ENCODE measurements at regions not wholly inside any gene's neighbourhood (a gene's known extent, or its start where the extent isn't known, plus 50 kb on each side); places are given as distances from the start of the nearest gene placed in this dataset.
A peak's percentile ranks its signal among the peaks of the same experiment; 100 is the strongest.

DNA sequence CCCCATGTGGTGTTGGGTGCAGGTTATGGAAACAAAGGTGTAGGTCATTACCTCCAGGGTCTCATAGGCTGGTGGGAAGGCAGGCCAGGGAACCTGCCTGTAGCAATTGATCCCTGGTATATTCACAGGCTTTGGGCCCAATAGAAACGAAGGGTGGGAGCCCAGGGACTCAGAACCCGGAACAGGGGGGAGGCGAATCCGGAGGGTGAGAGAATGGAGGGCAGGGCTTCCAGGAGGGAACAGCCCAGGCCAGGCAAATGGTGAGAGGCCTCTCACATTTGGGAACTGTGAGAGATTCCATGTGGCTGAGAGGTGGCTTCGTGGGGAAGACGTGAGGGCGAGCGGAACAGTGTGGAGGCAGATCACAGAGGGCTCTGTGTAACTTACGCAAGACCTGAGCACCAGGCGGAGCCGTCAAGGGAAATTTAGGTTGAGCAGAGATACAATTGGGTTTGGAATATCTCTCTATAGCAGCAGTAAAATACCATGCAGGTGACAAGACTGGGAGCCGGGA, 267.1 kb downstream of the ERMARD start:
- no peaks in the 10 kb centered on the region for H3K9me3 ChIP-seq (ENCODE audit: low read length)
- no peaks in the 10 kb centered on the region for H3K36me3 ChIP-seq (ENCODE audit: insufficient read depth, low read length)
- no peaks in the 10 kb centered on the region for H3K36me3 Mint-ChIP-seq
- H3K27ac ChIP-seq (ENCODE audit: low read depth, low read length) = no peak overlapping the region
- CTCF ChIA-PET = no interaction called here
- H3K4me3 Mint-ChIP-seq = no peak overlapping the region
- H3K4me3 ChIP-seq (ENCODE audit: low read length) = no peak overlapping the region
- no peaks in the 10 kb centered on the region for H3K4me1 ChIP-seq (ENCODE audit: insufficient read depth, low read length)
- no peak overlapping the region for H3K27ac Mint-ChIP-seq
- POLR2A ChIA-PET = no interaction called here
- peaks cover 0 to 25% (median 0%) of the 10 kb centered on the region in 3 donors for H3K4me1 Mint-ChIP-seq
- H3K27me3 ChIP-seq (ENCODE audit: insufficient read depth, low read length, poor library complexity, severe bottlenecking) = no peaks in the 10 kb centered on the region
- no peak for DNase-seq
- no peaks in the 10 kb centered on the region for H3K9me3 Mint-ChIP-seq
- peaks cover 10 to 38% of the 10 kb centered on the region in 2 donors for H3K27me3 Mint-ChIP-seq

- Mint-ChIP-seq H3K36me3 (no peaks in the 10 kb centered on the region), H3K27me3 (peaks cover 10 to 38% of the 10 kb centered on the region in 2 donors), H3K4me3 (no peak overlapping the region), H3K4me1 (peaks cover 0 to 25% (median 0%) of the 10 kb centered on the region in 3 donors), H3K27ac (no peak overlapping the region), H3K9me3 (no peaks in the 10 kb centered on the region)
- POLR2A ChIA-PET = no interaction called here
- no peak overlapping the region for H3K27ac ChIP-seq (ENCODE audit: low read depth, low read length)
- H3K9me3 ChIP-seq (ENCODE audit: low read length) = no peaks in the 10 kb centered on the region
- no peak overlapping the region for H3K4me3 ChIP-seq (ENCODE audit: low read length)
- no peaks in the 10 kb centered on the region for H3K4me1 ChIP-seq (ENCODE audit: insufficient read depth, low read length)
- H3K27me3 ChIP-seq (ENCODE audit: insufficient read depth, low read length, poor library complexity, severe bottlenecking) = no peaks in the 10 kb centered on the region
- CTCF ChIA-PET = no interaction called here
- H3K36me3 ChIP-seq (ENCODE audit: insufficient read depth, low read length) = no peaks in the 10 kb centered on the region
- no peak for DNase-seq
Observed at GRCh38 chr6:170017603-170018320, 266.3 kb downstream of the ERMARD start.

GRCh38 chr6:170013815-170014214, 262.4 kb downstream of the ERMARD start:
- Histone ChIP-seq H3K9me3 (ENCODE audit: low read length) (no peaks in the 10 kb centered on the region), H3K4me3 (ENCODE audit: low read length) (no peak overlapping the region), H3K4me1 (ENCODE audit: insufficient read depth, low read length) (no peaks in the 10 kb centered on the region), H3K27ac (ENCODE audit: low read depth, low read length) (no peak overlapping the region), H3K36me3 (ENCODE audit: insufficient read depth, low read length) (no peaks in the 10 kb centered on the region), H3K27me3 (ENCODE audit: insufficient read depth, low read length, poor library complexity, severe bottlenecking) (no peaks in the 10 kb centered on the region)
- H3K27me3 Mint-ChIP-seq = peaks cover 16 to 27% of the 10 kb centered on the region in 2 donors
- H3K27ac Mint-ChIP-seq = no peak overlapping the region
- DNase-seq = no peak
- no peaks in the 10 kb centered on the region for H3K36me3 Mint-ChIP-seq
- CTCF ChIA-PET = no interaction called here
- H3K4me3 Mint-ChIP-seq = no peak overlapping the region
- POLR2A ChIA-PET = no interaction called here
- H3K9me3 Mint-ChIP-seq = no peaks in the 10 kb centered on the region
- peaks cover 0 to 9% (median 0%) of the 10 kb centered on the region in 3 donors for H3K4me1 Mint-ChIP-seq

GRCh38 chr6:170012037-170012330, 260.6 kb downstream of the ERMARD start:
- ChIA-PET CTCF (no interaction called here), POLR2A (no interaction called here)
- Mint-ChIP-seq H3K4me3 (no peak overlapping the region), H3K27ac (peak overlapping the region in 1 of 8 donors; percentile 22), H3K4me1 (no peaks in the 10 kb centered on the region), H3K36me3 (no peaks in the 10 kb centered on the region), H3K9me3 (no peaks in the 10 kb centered on the region), H3K27me3 (peaks cover 13 to 16% of the 10 kb centered on the region in 2 donors)
- H3K27ac ChIP-seq (ENCODE audit: low read depth, low read length) = no peak overlapping the region
- no peaks in the 10 kb centered on the region for H3K36me3 ChIP-seq (ENCODE audit: insufficient read depth, low read length)
- H3K27me3 ChIP-seq (ENCODE audit: insufficient read depth, low read length, poor library complexity, severe bottlenecking) = no peaks in the 10 kb centered on the region
- no peaks in the 10 kb centered on the region for H3K9me3 ChIP-seq (ENCODE audit: low read length)
- H3K4me3 ChIP-seq (ENCODE audit: low read length) = no peak overlapping the region
- DNase-seq = no peak
- no peaks in the 10 kb centered on the region for H3K4me1 ChIP-seq (ENCODE audit: insufficient read depth, low read length)

GRCh38 chr6:170011204-170012036, 260.0 kb downstream of the ERMARD start:
- DNase-seq = no peak
- CTCF ChIA-PET = no interaction called here
- H3K9me3 Mint-ChIP-seq = no peaks in the 10 kb centered on the region

GRCh38 chr6:170010665-170011203, 259.3 kb downstream of the ERMARD start:
- Histone ChIP-seq H3K27me3 (ENCODE audit: insufficient read depth, low read length, poor library complexity, severe bottlenecking) (no peaks in the 10 kb centered on the region), H3K4me1 (ENCODE audit: insufficient read depth, low read length) (no peaks in the 10 kb centered on the region), H3K9me3 (ENCODE audit: low read length) (no peaks in the 10 kb centered on the region), H3K36me3 (ENCODE audit: insufficient read depth, low read length) (no peaks in the 10 kb centered on the region), H3K4me3 (ENCODE audit: low read length) (no peak overlapping the region), H3K27ac (ENCODE audit: low read depth, low read length) (no peak overlapping the region)
- Mint-ChIP-seq H3K27ac (no peak overlapping the region), H3K4me3 (no peak overlapping the region), H3K4me1 (no peaks in the 10 kb centered on the region), H3K27me3 (peaks cover 10 to 16% of the 10 kb centered on the region in 2 donors), H3K9me3 (no peaks in the 10 kb centered on the region), H3K36me3 (peaks cover 0 to under 1% (median 0%) of the 10 kb centered on the region in 3 donors)
- POLR2A ChIA-PET = no interaction called here
- CTCF ChIA-PET = no interaction called here
- DNase-seq = no peak

More at GRCh38 chr6:170011204-170012036, 260.0 kb downstream of the ERMARD start:
- H3K36me3 ChIP-seq (ENCODE audit: insufficient read depth, low read length) = no peaks in the 10 kb centered on the region
- Mint-ChIP-seq H3K36me3 (no peaks in the 10 kb centered on the region), H3K27ac (peak overlapping the region in 1 of 8 donors; percentile 57), H3K27me3 (peaks cover 13 to 16% of the 10 kb centered on the region in 2 donors), H3K4me1 (no peaks in the 10 kb centered on the region), H3K4me3 (no peak overlapping the region)
- no peaks in the 10 kb centered on the region for H3K9me3 ChIP-seq (ENCODE audit: low read length)
- no peaks in the 10 kb centered on the region for H3K27me3 ChIP-seq (ENCODE audit: insufficient read depth, low read length, poor library complexity, severe bottlenecking)
- H3K4me1 ChIP-seq (ENCODE audit: insufficient read depth, low read length) = no peaks in the 10 kb centered on the region
- H3K27ac ChIP-seq (ENCODE audit: low read depth, low read length) = no peak overlapping the region
- POLR2A ChIA-PET = no interaction called here
- H3K4me3 ChIP-seq (ENCODE audit: low read length) = no peak overlapping the region

DNA sequence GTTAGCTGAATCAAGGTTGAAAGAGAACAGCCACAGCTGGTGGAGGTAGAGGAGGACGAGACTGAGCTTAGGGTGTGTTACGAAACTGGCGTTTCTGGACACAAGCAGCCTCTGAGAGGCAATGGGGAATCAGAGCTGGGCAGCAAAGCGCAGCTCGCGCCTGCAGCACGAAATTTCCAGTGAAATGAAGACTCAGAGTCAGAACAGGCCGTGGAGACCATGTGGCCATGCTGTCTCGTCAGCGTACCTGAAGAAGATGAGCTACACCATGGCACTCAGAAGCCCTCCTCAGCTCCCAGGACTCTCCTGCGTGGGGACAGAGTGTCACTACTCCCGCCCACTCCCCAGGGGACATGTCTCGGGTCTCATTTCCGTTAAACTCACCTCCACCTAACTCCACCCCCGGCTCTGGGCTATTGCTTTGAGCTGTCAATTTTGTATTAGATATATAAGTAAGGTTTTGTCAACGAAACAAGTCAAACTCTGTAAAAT, 256.9 kb downstream of the ERMARD start:
- H3K4me3 ChIP-seq (ENCODE audit: low read length) = no peak overlapping the region
- H3K27ac Mint-ChIP-seq = no peak overlapping the region
- no peaks in the 10 kb centered on the region for H3K4me1 ChIP-seq (ENCODE audit: insufficient read depth, low read length)
- ChIA-PET POLR2A (no interaction called here), CTCF (interaction anchor here (1.1 to 1.2 kb wide), 2 partner anchors 36 to 176 kb away, joined by 3 read pairs; no protein-coding TSS in a partner anchor)
- H3K27me3 Mint-ChIP-seq = peaks cover 8 to 10% of the 10 kb centered on the region in 2 donors
- H3K36me3 ChIP-seq (ENCODE audit: insufficient read depth, low read length) = no peaks in the 10 kb centered on the region
- H3K9me3 ChIP-seq (ENCODE audit: low read length) = no peaks in the 10 kb centered on the region
- no peak for DNase-seq
- peaks cover 0 to 16% (median 0%) of the 10 kb centered on the region in 3 donors for H3K36me3 Mint-ChIP-seq
- H3K4me1 Mint-ChIP-seq = no peaks in the 10 kb centered on the region
- no peaks in the 10 kb centered on the region for H3K27me3 ChIP-seq (ENCODE audit: insufficient read depth, low read length, poor library complexity, severe bottlenecking)
- no peak overlapping the region for H3K4me3 Mint-ChIP-seq
- H3K9me3 Mint-ChIP-seq = peaks cover 0 to 14% (median 12%) of the 10 kb centered on the region in 5 donors
- H3K27ac ChIP-seq (ENCODE audit: low read depth, low read length) = no peak overlapping the region

All from CD8-positive, alpha-beta memory T cell (primary cell).